ENCODE measurements at regions not wholly inside any gene's neighbourhood (a gene's known extent, or its start where the extent isn't known, plus 50 kb on each side); places are given as distances from the start of the nearest gene placed in this dataset.

GRCh38 chr4:81839347-81840042 is 367.8 kb upstream of the RASGEF1B start:
- Mint-ChIP-seq H3K36me3 (no peaks in the 10 kb centered on the region), H3K9me3 (no peaks in the 10 kb centered on the region), H3K4me3 (no peak overlapping the region), H3K27me3 (ENCODE audit: low read depth in 3 of 3) (peaks cover 0 to 6% (median 2%) of the 10 kb centered on the region in 3 donors), H3K27ac (no peak overlapping the region), H3K4me1 (no peaks in the 10 kb centered on the region)
- Histone ChIP-seq H2AFZ (ENCODE audit: insufficient read depth, low read depth, low read length, poor library complexity, severe bottlenecking) (no peak overlapping the region), H3K4me1 (ENCODE audit: control insufficient read depth in 1 of 2, insufficient read depth in 2 of 2, low read length in 2 of 2) (no peaks in the 10 kb centered on the region), H3K36me3 (replicated peaks in 1 of 2; ENCODE audit: control insufficient read depth in 1 of 2, insufficient read depth in 2 of 2, low read length in 2 of 2) (no peaks in the 10 kb centered on the region), H4K20me1 (ENCODE audit: insufficient read depth, low read length) (no peaks in the 10 kb centered on the region), H3K4me3 (replicated peaks in 1 of 3; ENCODE audit: low read depth in 2 of 3, low read length in 3 of 3) (no peak overlapping the region), H3K79me2 (ENCODE audit: insufficient read depth, low read length) (no peaks in the 10 kb centered on the region), H3K9me3 (replicated peaks in 1 of 2; ENCODE audit: control insufficient read depth in 1 of 2, insufficient read depth in 1 of 2, low read length in 2 of 2) (no peaks in the 10 kb centered on the region), H3K9ac (ENCODE audit: insufficient read depth, low read length, poor library complexity, severe bottlenecking) (no peak overlapping the region), H3K4me2 (replicated peaks; ENCODE audit: extremely low read depth, low read length, poor library complexity, severe bottlenecking) (no peak overlapping the region), H3K27ac (ENCODE audit: low read depth in 1 of 2, low read length in 2 of 2) (no peak overlapping the region), H3K27me3 (ENCODE audit: control insufficient read depth in 2 of 2, insufficient read depth in 2 of 2, low read length in 2 of 2) (no peaks in the 10 kb centered on the region)
- no CpG with 5 or more reads among the region's 1 CpG for WGBS (ENCODE audit: insufficient coverage)
- intact Hi-C loops (cut with micrococcal nuclease) = loop anchor here in 1 of 2 donors (5.0 kb wide), 2 partner anchors 372 to 437 kb away; no protein-coding TSS in a partner anchor
- TF ChIP-seq CTCF (IDR thresholded peaks at IDR 0.05) = no peak
- DNase-seq = no peak

- Mint-ChIP-seq H3K4me1 (no peaks in the 10 kb centered on the region), H3K9me3 (no peaks in the 10 kb centered on the region), H3K4me3 (no peak overlapping the region), H3K36me3 (no peaks in the 10 kb centered on the region), H3K27ac (no peak overlapping the region), H3K27me3 (ENCODE audit: low read depth in 3 of 3) (peaks cover 0 to 2% (median 2%) of the 10 kb centered on the region in 3 donors)
- H3K27ac ChIP-seq (ENCODE audit: low read depth in 1 of 2, low read length in 2 of 2) = no peak overlapping the region
- intact Hi-C loops (cut with micrococcal nuclease) = no loop called here
- no peaks in the 10 kb centered on the region for H3K9me3 ChIP-seq (replicated peaks in 1 of 2; ENCODE audit: control insufficient read depth in 1 of 2, insufficient read depth in 1 of 2, low read length in 2 of 2)
- 100% methylated on average over 1 of the region's 2 CpGs for WGBS (ENCODE audit: insufficient coverage)
- no peaks in the 10 kb centered on the region for H3K4me1 ChIP-seq (ENCODE audit: control insufficient read depth in 1 of 2, insufficient read depth in 2 of 2, low read length in 2 of 2)
- no peak overlapping the region for H2AFZ ChIP-seq (ENCODE audit: insufficient read depth, low read depth, low read length, poor library complexity, severe bottlenecking)
- DNase-seq = no peak
- H3K4me3 ChIP-seq (replicated peaks in 1 of 3; ENCODE audit: low read depth in 2 of 3, low read length in 3 of 3) = no peak overlapping the region
- no peak for TF ChIP-seq CTCF (IDR thresholded peaks at IDR 0.05)
- H3K27me3 ChIP-seq (ENCODE audit: control insufficient read depth in 2 of 2, insufficient read depth in 2 of 2, low read length in 2 of 2) = no peaks in the 10 kb centered on the region
- H3K36me3 ChIP-seq (replicated peaks in 1 of 2; ENCODE audit: control insufficient read depth in 1 of 2, insufficient read depth in 2 of 2, low read length in 2 of 2) = no peaks in the 10 kb centered on the region
- H3K9ac ChIP-seq (ENCODE audit: insufficient read depth, low read length, poor library complexity, severe bottlenecking) = no peak overlapping the region
- no peaks in the 10 kb centered on the region for H4K20me1 ChIP-seq (ENCODE audit: insufficient read depth, low read length)
- H3K79me2 ChIP-seq (ENCODE audit: insufficient read depth, low read length) = no peaks in the 10 kb centered on the region
- H3K4me2 ChIP-seq (replicated peaks; ENCODE audit: extremely low read depth, low read length, poor library complexity, severe bottlenecking) = no peak overlapping the region
These were observed 366.9 kb upstream of the RASGEF1B start for GRCh38 chr4:81838586-81838985.

Measured in CD14-positive monocyte (primary cell).